ENCODE measurements at regions not wholly inside any gene's neighbourhood (a gene's known extent, or its start where the extent isn't known, plus 50 kb on each side); places are given as distances from the start of the nearest gene placed in this dataset.

DNA sequence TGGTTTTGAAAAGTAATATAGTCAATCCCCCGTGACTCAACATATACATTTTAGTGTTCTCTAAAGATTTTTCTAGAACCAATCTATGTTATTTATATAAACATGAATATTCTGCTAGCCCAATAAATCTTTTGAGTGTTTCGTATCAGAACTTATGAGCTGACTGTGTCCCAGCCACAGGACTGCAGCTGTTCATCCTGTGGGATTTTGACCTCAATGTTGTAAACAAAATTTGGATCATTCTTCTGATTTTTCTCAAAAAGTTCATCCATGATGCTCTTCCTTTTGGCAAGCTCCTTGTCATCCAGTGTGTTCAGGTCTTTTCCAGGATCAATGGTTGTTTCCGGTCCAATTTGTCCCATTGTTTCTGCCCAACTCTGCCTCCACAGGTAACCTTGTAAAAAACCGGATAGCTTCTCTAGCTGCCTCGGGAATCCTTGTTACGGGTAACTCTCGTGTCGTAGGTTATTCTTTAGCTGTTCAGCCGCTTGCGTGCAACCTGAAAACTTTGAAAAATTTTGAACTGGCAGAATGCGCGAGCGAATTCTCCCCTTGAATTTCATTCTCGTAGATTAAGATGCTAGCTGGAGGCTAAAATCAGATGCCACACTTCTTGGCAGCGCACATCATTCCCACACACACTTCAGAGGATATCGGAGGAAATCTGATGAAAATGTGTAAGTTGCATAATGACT, 195.2 kb downstream of the SH3BP4 start:
- H3K4me1 ChIP-seq (replicated peaks in 1 of 4; ENCODE audit: control insufficient read depth in 3 of 4, insufficient read depth in 4 of 4, low read length in 3 of 4), result no peaks in the 10 kb centered on the region
- CTCF ChIA-PET (ENCODE audit: partially characterized antibody), result interaction anchor here (1.0 to 2.7 kb wide), 3 partner anchors 9 to 447 kb away, joined by 4 to 8 read pairs (median 6); no protein-coding TSS in a partner anchor
- H3K56ac ChIP-seq (replicated peaks; ENCODE audit: insufficient read length, low read depth, low read length), result no peak overlapping the region
- no peaks in the 10 kb centered on the region for H3K36me3 ChIP-seq (ENCODE audit: control insufficient read depth in 2 of 4, insufficient read depth in 4 of 4, low read length in 3 of 4)
- no peak overlapping the region for H3K14ac ChIP-seq (ENCODE audit: insufficient read length)
- no peak overlapping the region for H2BK15ac ChIP-seq (ENCODE audit: low read length)
- no peaks in the 10 kb centered on the region for H4K20me1 ChIP-seq (replicated peaks in 1 of 2; ENCODE audit: control insufficient read depth in 1 of 2, insufficient read depth in 2 of 2, low read length in 2 of 2)
- WGBS, 2 experiments (ENCODE audit: extremely low coverage in 1 of 2, insufficient coverage in 1 of 2, insufficient read length in 1 of 2, insufficient replicate concordance in 2 of 2, low coverage in 1 of 2, low lambda C conversion rate in 2 of 2, missing lambda C conversion rate in 1 of 2), result 93% methylated on average over 16 of the region's 16 CpGs; no CpG with 5 or more reads in 1 of the 2 experiments
- H2AK5ac ChIP-seq (ENCODE audit: low read depth, low read length), result no peak overlapping the region
- no peak overlapping the region for H4K8ac ChIP-seq (ENCODE audit: extremely low read depth, insufficient read depth, low read length)
- no peak overlapping the region for H3K27ac ChIP-seq (ENCODE audit: low read depth, low read length)
- peak in 1 of 2 experiments; percentile 20 for DNase-seq (ENCODE audit: low read depth in 1 of 2, low spot score in 2 of 2)
- no peak overlapping the region for H2BK12ac ChIP-seq (ENCODE audit: low read depth, low read length)
- POLR2A ChIA-PET (ENCODE audit: partially characterized antibody), result no interaction called here
- no peaks in the 10 kb centered on the region for H3K79me1 ChIP-seq (ENCODE audit: low read depth, low read length)
- H2BK20ac ChIP-seq (ENCODE audit: low read length), result no peak overlapping the region
- H2BK120ac ChIP-seq (replicated peaks; ENCODE audit: low read depth, low read length), result no peak overlapping the region
- no peak overlapping the region for H3K4ac ChIP-seq (replicated peaks; ENCODE audit: insufficient read length, low read depth, low read length)
- H2BK5ac ChIP-seq (ENCODE audit: low read depth, low read length), result no peak overlapping the region
- no peak overlapping the region for H3K9ac ChIP-seq (replicated peaks in 1 of 4; ENCODE audit: extremely low read depth in 1 of 4, low read depth in 3 of 4, low read length in 3 of 4)
- no peak overlapping the region for H3K4me2 ChIP-seq (ENCODE audit: insufficient read depth in 1 of 2, low read depth in 2 of 2, low read length in 2 of 2)
- no peaks in the 10 kb centered on the region for H3K9me3 ChIP-seq (ENCODE audit: insufficient read depth in 2 of 2, low read depth in 1 of 2, low read length in 1 of 2)
- no peaks in the 10 kb centered on the region for H3K23me2 ChIP-seq (ENCODE audit: low read depth, low read length)
- FAIRE-seq, result no peak
- no peaks in the 10 kb centered on the region; a peak in 1 of 7 replicates for H3K27me3 ChIP-seq (replicated peaks in 1 of 4; ENCODE audit: control insufficient read depth in 3 of 4, extremely low read depth in 1 of 4, insufficient read depth in 3 of 4, low read length in 3 of 4)
- H4K5ac ChIP-seq (ENCODE audit: insufficient read length, low read depth, low read length), result no peak overlapping the region
- no peak overlapping the region for H3K4me3 ChIP-seq (ENCODE audit: extremely low read depth in 1 of 4, insufficient read depth in 2 of 4, low read depth in 3 of 4, low read length in 4 of 4)
- no peak overlapping the region for H4K91ac ChIP-seq (replicated peaks; ENCODE audit: insufficient read length, low read length)
- H2AFZ ChIP-seq (ENCODE audit: low read length), result no peak overlapping the region
- H3K79me2 ChIP-seq (ENCODE audit: control insufficient read depth in 1 of 2, insufficient read depth in 2 of 2, low read length in 2 of 2), result no peaks in the 10 kb centered on the region
- no peak overlapping the region for H3K23ac ChIP-seq (ENCODE audit: insufficient read length)
- no peak overlapping the region for H3K18ac ChIP-seq (ENCODE audit: extremely low read depth, low read length)
- no peak for TF ChIP-seq RBBP5 (IDR thresholded peaks at IDR 0.05; ENCODE audit: borderline replicate concordance, low read depth, low read length)
- TF ChIP-seq KDM5A (IDR thresholded peaks at IDR 0.05; ENCODE audit: low read length), result no peak
- no peak for TF ChIP-seq CEBPB (IDR thresholded peaks at IDR 0.05; ENCODE audit: low read depth, low read length)
- TF ChIP-seq TEAD4 (IDR thresholded peaks at IDR 0.05; ENCODE audit: low read depth, low read length), result no peak
- no peak for TF ChIP-seq RAD21 (IDR thresholded peaks at IDR 0.05 in 1 of 2, conservative IDR thresholded peaks at IDR 0.05 in 1 of 2; ENCODE audit: low read depth in 2 of 2, low read length in 2 of 2)
- no peak for TF ChIP-seq EZH2 (IDR thresholded peaks at IDR 0.05; ENCODE audit: low read depth, low read length, severe bottlenecking)
- TF ChIP-seq, protein P1, sequence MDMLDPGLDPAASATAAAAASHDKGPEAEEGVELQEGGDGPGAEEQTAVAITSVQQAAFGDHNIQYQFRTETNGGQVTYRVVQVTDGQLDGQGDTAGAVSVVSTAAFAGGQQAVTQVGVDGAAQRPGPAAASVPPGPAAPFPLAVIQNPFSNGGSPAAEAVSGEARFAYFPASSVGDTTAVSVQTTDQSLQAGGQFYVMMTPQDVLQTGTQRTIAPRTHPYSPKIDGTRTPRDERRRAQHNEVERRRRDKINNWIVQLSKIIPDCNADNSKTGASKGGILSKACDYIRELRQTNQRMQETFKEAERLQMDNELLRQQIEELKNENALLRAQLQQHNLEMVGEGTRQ (IDR thresholded peaks at IDR 0.05; ENCODE audit: low read length), result no peak
- TF ChIP-seq CHD2 (IDR thresholded peaks at IDR 0.05; ENCODE audit: low read length), result no peak
- TF ChIP-seq NRF1 (IDR thresholded peaks at IDR 0.05; ENCODE audit: low read depth, low read length), result no peak
- no peak for TF ChIP-seq SUZ12 (IDR thresholded peaks at IDR 0.05; ENCODE audit: low read length)
